ENCODE measurements at regions not wholly inside any gene's neighbourhood (a gene's known extent, or its start where the extent isn't known, plus 50 kb on each side); places are given as distances from the start of the nearest gene placed in this dataset.

GRCh38 chr21:28213261-28213660 lies 779.4 kb downstream of the LTN1 start:
- no peak for TF ChIP-seq POLR2A (IDR thresholded peaks at IDR 0.05)
- no peak for TF ChIP-seq CTCF (IDR thresholded peaks at IDR 0.05)

Measured in uterus (tissue), 2 donors.